ENCODE measurements at regions not wholly inside any gene's neighbourhood (a gene's known extent, or its start where the extent isn't known, plus 50 kb on each side); places are given as distances from the start of the nearest gene placed in this dataset.

- no peak for TF ChIP-seq SAP30 (IDR thresholded peaks at IDR 0.05; ENCODE audit: borderline replicate concordance, insufficient read depth, low read depth, low read length, poor library complexity, severe bottlenecking)
- no peak for TF ChIP-seq ADNP (tag; IDR thresholded peaks at IDR 0.05)
- TF ChIP-seq SRSF9 (IDR thresholded peaks at IDR 0.05; ENCODE audit: borderline replicate concordance, low read depth, low read length): no peak
- no peak for TF ChIP-seq KDM1A (IDR thresholded peaks at IDR 0.05)
- TF ChIP-seq NCOA4 (IDR thresholded peaks at IDR 0.05; ENCODE audit: partially characterized antibody): no peak
- no peak for TF ChIP-seq VEZF1 (CRISPR knock-in tag; IDR thresholded peaks at IDR 0.05)
- no peak for TF ChIP-seq EZH2 (IDR thresholded peaks at IDR 0.05; ENCODE audit: borderline replicate concordance, low read depth, low read length)
- no peak for TF ChIP-seq FOSL1 (tag; conservative IDR thresholded peaks at IDR 0.05)
- no peak for TF ChIP-seq TAF15 (IDR thresholded peaks at IDR 0.05; ENCODE audit: low read depth, low read length)
- no peak for TF ChIP-seq DPF2 (IDR thresholded peaks at IDR 0.05)
- TF ChIP-seq THRB (CRISPR knock-in tag; conservative IDR thresholded peaks at IDR 0.05): no peak
- TF ChIP-seq ZBTB34 (CRISPR knock-in tag; IDR thresholded peaks at IDR 0.05): no peak
Measured at GRCh38 chr3:83895892-83896291, 1062.9 kb upstream of the CADM2 start (continued).

Data from K562 (cell line).